Sigmoid colon (tissue), 6 donors: ENCODE measurements at regions not wholly inside any gene's neighbourhood (a gene's known extent, or its start where the extent isn't known, plus 50 kb on each side); places are given as distances from the start of the nearest gene placed in this dataset.

Experiments used
- DNase-seq: peaks from one replicate; pipeline ENCODE4 v3.0.0-alpha.2; 2019
- H3K27ac ChIP-seq, 4 donors: fragments of 200-600 bp; sonication (generic); one replicate each; pipeline ENCODE4 v1.5.1; 2016 to 2019; ENCODE audit warnings: mild to moderate bottlenecking in 1 of 4
- H3K27me3 ChIP-seq, 3 donors: fragments of 200-600 bp; sonication (generic); one replicate each; pipeline ENCODE4 v1.5.1; 2019; ENCODE audit warnings: mild to moderate bottlenecking in 1 of 3
- H3K36me3 ChIP-seq, 4 donors: fragments of 200-600 bp; sonication (generic); one replicate each; pipeline ENCODE4 v1.5.1; 2016 to 2019
- H3K4me1 ChIP-seq, 4 donors: fragments of 200-600 bp; sonication (generic); one replicate each; pipeline ENCODE4 v1.5.1; 2017 to 2019
- H3K4me3 ChIP-seq, 4 donors: fragments of 200-600 bp; sonication (generic); one replicate each; pipeline ENCODE4 v1.5.1; 2017 to 2019; ENCODE audit warnings: mild to moderate bottlenecking in 2 of 4, moderate library complexity in 1 of 4
- H3K9me3 ChIP-seq, 4 donors: fragments of 200-600 bp in 3 of 4; sonication (generic) in 3 of 4; one replicate each; pipeline versions ENCODE4 v1.5.1 to v1.6.1; 2013 to 2019
- EP300 ChIP-seq, 4 donors: sonication (generic); formaldehyde crosslinking; IDR thresholded peaks; one replicate each; pipeline ENCODE4 v1.6.1; 2017; ENCODE audit warnings: antibody characterized with exemption in 4 of 4
- POLR2A ChIP-seq, 2 donors: fragments of 450-650 bp; IDR thresholded peaks; one replicate each; pipeline ENCODE4 v1.6.1; 2016; ENCODE audit warnings: antibody characterized with exemption in 2 of 2, mild to moderate bottlenecking in 2 of 2, moderate library complexity in 2 of 2
- POLR2AphosphoS5 ChIP-seq, 4 donors: sonication (generic); formaldehyde crosslinking; IDR thresholded peaks; one replicate each; pipeline ENCODE4 v1.6.1; 2017; ENCODE audit warnings: antibody characterized with exemption in 4 of 4
- WGBS, 2 donors: extraction: QIAGEN DNeasy Blood & Tissue Kit; methylation state at CpG; one replicate each; pipeline ENCODE4 v1.1.7; 2013; 5-methylcytosine and 5-hydroxymethylcytosine counted together
- intact Hi-C: fragments of 100-400 bp; cut with DNase I; formaldehyde crosslinking; loops from one replicate; pipeline ENCODE4 v1.15.1; 2023
- TF ChIP-seq, protein P1 (sequence below), 4 experiments: fragments of 450-650 bp in 3 of 4; fragments of 200-600 bp in 1 of 4; IDR thresholded peaks; one replicate each; pipeline ENCODE4 v1.5.1; 2016 to 2019; ENCODE audit warnings: antibody characterized with exemption in 4 of 4, mild to moderate bottlenecking in 3 of 4, moderate library complexity in 2 of 4
- donor health status: healthy with polysubstance abuse.
- donor health status: healthy.

DNA sequence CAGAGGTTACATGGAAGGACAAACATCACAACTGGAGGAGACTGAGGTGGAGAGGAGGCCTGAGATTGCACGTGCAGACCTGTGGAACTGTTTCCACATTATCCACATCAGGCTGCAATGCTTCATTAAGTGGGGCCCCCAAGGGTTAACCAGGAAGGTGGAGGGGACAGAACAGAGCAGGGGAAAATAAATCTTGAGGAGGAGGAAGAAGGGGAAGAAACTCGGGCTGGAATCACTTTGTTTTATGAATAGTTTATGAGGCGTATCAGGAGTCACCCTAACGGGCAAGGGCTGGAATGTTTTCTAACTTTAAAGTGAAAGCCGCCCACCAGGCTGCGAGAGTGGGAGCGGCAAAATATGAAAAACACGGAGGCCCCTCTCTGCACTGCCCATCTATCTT is 154.9 kb downstream of the WNT5A start:
- WGBS, 2 donors = 74 to 77% methylated on average over 8 of the region's 8 CpGs
- no peaks in the 10 kb centered on the region for H3K36me3 ChIP-seq
- DNase-seq = no peak
- TF ChIP-seq POLR2AphosphoS5 (IDR thresholded peaks at IDR 0.05) = no peak
- no peak for TF ChIP-seq EP300 (IDR thresholded peaks at IDR 0.05)
- H3K4me1 ChIP-seq = peaks cover 0 to 7% (median 2%) of the 10 kb centered on the region in 4 donors
- no peak overlapping the region for H3K4me3 ChIP-seq
- intact Hi-C loops = no loop called here
- no peak overlapping the region for H3K27ac ChIP-seq
- H3K27me3 ChIP-seq = no peaks in the 10 kb centered on the region
- no peaks in the 10 kb centered on the region for H3K9me3 ChIP-seq

- Histone ChIP-seq H3K4me3 (no peak overlapping the region), H3K4me1 (peaks cover 0 to 10% (median 2%) of the 10 kb centered on the region in 4 donors), H3K36me3 (no peaks in the 10 kb centered on the region), H3K27ac (no peak overlapping the region), H3K9me3 (no peaks in the 10 kb centered on the region), H3K27me3 (no peaks in the 10 kb centered on the region)
- TF ChIP-seq EP300 (IDR thresholded peaks at IDR 0.05) = no peak
- DNase-seq = no peak
- intact Hi-C loops = no loop called here
- 90 to 91% methylated on average over 2 of the region's 2 CpGs for WGBS, 2 donors
Observed at GRCh38 chr3:55331524-55331923, 155.6 kb downstream of the WNT5A start.

DNA sequence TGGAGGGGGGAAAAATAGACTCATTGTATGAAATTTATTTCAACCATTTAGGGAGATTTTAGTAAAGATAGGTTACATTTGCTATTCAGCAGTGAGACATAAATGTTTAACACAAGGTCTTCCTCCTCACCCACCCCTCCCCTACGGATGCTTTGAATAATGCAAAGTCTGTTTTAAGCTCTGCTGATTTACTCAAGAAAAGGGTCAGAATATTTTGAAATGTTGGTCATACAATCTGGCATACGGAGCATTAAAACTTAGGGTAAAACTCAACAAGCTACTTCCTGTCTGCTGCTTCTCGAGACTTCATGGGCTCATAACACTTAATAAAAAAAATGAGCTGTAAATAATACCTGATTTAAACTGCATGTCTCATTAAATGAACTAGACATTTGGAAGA is 156.3 kb downstream of the WNT5A start:
- WGBS, 2 donors = 55 to 60% methylated on average over 3 of the region's 3 CpGs
- no peaks in the 10 kb centered on the region for H3K27me3 ChIP-seq
- H3K4me1 ChIP-seq = peaks cover 0 to 10% (median 2%) of the 10 kb centered on the region in 4 donors
- intact Hi-C loops = no loop called here
- H3K27ac ChIP-seq = no peak overlapping the region
- no peak overlapping the region for H3K4me3 ChIP-seq
- H3K9me3 ChIP-seq = no peaks in the 10 kb centered on the region
- no peaks in the 10 kb centered on the region for H3K36me3 ChIP-seq
- no peak for TF ChIP-seq POLR2AphosphoS5 (IDR thresholded peaks at IDR 0.05)
- TF ChIP-seq, protein P1, sequence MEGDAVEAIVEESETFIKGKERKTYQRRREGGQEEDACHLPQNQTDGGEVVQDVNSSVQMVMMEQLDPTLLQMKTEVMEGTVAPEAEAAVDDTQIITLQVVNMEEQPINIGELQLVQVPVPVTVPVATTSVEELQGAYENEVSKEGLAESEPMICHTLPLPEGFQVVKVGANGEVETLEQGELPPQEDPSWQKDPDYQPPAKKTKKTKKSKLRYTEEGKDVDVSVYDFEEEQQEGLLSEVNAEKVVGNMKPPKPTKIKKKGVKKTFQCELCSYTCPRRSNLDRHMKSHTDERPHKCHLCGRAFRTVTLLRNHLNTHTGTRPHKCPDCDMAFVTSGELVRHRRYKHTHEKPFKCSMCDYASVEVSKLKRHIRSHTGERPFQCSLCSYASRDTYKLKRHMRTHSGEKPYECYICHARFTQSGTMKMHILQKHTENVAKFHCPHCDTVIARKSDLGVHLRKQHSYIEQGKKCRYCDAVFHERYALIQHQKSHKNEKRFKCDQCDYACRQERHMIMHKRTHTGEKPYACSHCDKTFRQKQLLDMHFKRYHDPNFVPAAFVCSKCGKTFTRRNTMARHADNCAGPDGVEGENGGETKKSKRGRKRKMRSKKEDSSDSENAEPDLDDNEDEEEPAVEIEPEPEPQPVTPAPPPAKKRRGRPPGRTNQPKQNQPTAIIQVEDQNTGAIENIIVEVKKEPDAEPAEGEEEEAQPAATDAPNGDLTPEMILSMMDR (IDR thresholded peaks at IDR 0.05) = no peak
- no peak for TF ChIP-seq POLR2A (IDR thresholded peaks at IDR 0.05)
- TF ChIP-seq EP300 (IDR thresholded peaks at IDR 0.05) = no peak
- DNase-seq = no peak

- peak overlapping the region in 1 of 4 donors; percentile 27 for H3K27ac ChIP-seq
- H3K27me3 ChIP-seq = no peaks in the 10 kb centered on the region
- intact Hi-C loops = no loop called here
- peaks cover 0 to 10% (median 2%) of the 10 kb centered on the region in 4 donors for H3K4me1 ChIP-seq
- no peak overlapping the region for H3K4me3 ChIP-seq
- WGBS, 2 donors = 16 to 43% methylated on average over 4 of the region's 4 CpGs
- no peaks in the 10 kb centered on the region for H3K36me3 ChIP-seq
- DNase-seq = no peak
- H3K9me3 ChIP-seq = no peaks in the 10 kb centered on the region
- TF ChIP-seq POLR2A (IDR thresholded peaks at IDR 0.05) = no peak
- TF ChIP-seq EP300 (IDR thresholded peaks at IDR 0.05) = no peak
- TF ChIP-seq, protein P1 (IDR thresholded peaks at IDR 0.05) = no peak
- no peak for TF ChIP-seq POLR2AphosphoS5 (IDR thresholded peaks at IDR 0.05)
Observed at GRCh38 chr3:55330355-55330754, 156.8 kb downstream of the WNT5A start.

DNA sequence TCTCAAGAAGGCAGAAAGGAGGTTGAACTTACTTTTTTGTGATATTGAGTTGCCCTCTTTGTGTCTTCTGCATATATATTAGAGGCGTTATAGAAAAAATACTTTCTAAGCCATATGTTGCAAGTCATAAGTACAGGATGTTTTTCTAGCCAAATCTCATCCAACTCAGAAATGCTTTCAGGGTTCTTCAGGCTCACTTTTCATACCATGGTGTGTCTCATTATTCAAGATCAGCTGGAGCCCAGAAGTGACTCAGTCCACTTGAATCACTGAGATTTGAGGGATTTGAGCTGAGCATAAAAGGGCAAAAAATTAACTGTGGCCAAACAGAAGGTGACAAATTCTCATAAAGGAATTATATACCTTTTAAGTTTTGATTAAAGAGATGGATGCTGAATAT is 157.3 kb downstream of the WNT5A start:
- Histone ChIP-seq H3K36me3 (no peaks in the 10 kb centered on the region), H3K27ac (peak overlapping the region in 1 of 4 donors; percentile 27), H3K4me1 (peaks cover 0 to 10% (median 2%) of the 10 kb centered on the region in 4 donors), H3K9me3 (no peaks in the 10 kb centered on the region), H3K4me3 (no peak overlapping the region), H3K27me3 (no peaks in the 10 kb centered on the region)
- 86 to 91% methylated on average over 1 of the region's 1 CpG for WGBS, 2 donors
- no peak for DNase-seq
- TF ChIP-seq POLR2AphosphoS5 (IDR thresholded peaks at IDR 0.05) (no peak), POLR2A (IDR thresholded peaks at IDR 0.05) (no peak), EP300 (IDR thresholded peaks at IDR 0.05) (no peak)
- TF ChIP-seq, protein P1 (IDR thresholded peaks at IDR 0.05) = no peak
- intact Hi-C loops = no loop called here
